ES-I3 (cell line): ENCODE measurements at regions not wholly inside any gene's neighbourhood (a gene's known extent, or its start where the extent isn't known, plus 50 kb on each side); places are given as distances from the start of the nearest gene placed in this dataset.

Source experiments
- H3K36me3 ChIP-seq: 2 replicates; pipeline ENCODE4 v1.6.1; 2013; ENCODE audit warnings: mild to moderate bottlenecking, low read length, control low read depth, moderate library complexity; ENCODE audit not compliant: insufficient read depth
- H3K4me1 ChIP-seq: 2 replicates; pipeline ENCODE4 v1.6.1; 2013; ENCODE audit warnings: mild to moderate bottlenecking, control low read depth, low read length; ENCODE audit not compliant: insufficient read depth
- H3K9ac ChIP-seq: 2 replicates; pipeline ENCODE4 v1.6.1; 2013; ENCODE audit warnings: low read depth, mild to moderate bottlenecking, low read length, moderate library complexity
- H3K9me3 ChIP-seq: 2 replicates; pipeline ENCODE4 v1.6.1; 2013; ENCODE audit warnings: mild to moderate bottlenecking, low read length, moderate library complexity; ENCODE audit not compliant: control insufficient read depth, insufficient read depth

DNA sequence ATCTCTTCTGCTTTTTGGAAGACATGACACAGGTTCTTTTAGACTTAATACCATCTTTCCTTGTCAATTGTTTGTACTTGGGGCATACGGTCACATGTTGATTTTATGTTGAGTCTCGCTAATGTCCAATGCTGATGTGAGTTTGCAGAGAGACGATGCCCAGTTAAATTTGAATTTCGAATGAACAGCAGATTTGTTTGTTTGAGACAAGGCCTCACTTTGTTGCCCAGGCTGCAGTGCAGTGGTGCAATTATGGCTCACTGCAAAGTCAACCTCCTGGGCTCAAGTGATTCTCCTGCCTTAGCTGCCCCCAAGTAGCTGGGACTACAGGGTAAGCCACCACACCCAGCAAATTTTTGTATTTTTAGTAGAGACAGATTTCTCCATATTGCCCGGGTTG lies 473.5 kb downstream of the RIT2 start:
- H3K4me1 ChIP-seq: peaks cover 3% of the 10 kb centered on the region; the same call in 1 of the 2 replicates
- H3K36me3 ChIP-seq: no peaks in the 10 kb centered on the region
- no peaks in the 10 kb centered on the region for H3K9me3 ChIP-seq
- no peak overlapping the region for H3K9ac ChIP-seq

DNA sequence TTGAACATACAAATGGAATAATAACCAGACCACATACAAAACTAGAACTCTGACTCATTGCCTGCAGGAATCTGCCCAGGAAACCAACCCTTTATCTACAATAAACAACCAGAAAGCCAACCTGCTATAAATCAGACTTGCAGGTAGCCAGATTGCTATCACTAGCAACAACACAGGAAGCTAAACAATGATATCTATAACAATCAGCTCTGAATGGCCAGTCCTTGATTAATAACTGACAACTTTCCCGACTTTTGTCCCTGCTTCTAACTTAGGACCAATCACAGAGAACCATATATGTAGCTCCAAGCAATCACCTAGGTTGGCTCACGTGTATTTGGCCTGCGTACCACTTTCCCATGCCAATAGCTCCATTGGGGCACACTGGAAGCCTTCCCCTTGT lies 470.8 kb downstream of the RIT2 start:
- H3K4me1 ChIP-seq: 0 out of 2 replicates have a peak, but pooled peaks cover 3% of the 10 kb centered on the region
- no peaks in the 10 kb centered on the region for H3K36me3 ChIP-seq
- no peak overlapping the region for H3K9ac ChIP-seq
- H3K9me3 ChIP-seq: no peaks in the 10 kb centered on the region

GRCh38 chr18:42649331-42650035 lies 466.0 kb downstream of the RIT2 start:
- peaks cover 14% of the 10 kb centered on the region; the same call in 1 of the 2 replicates for H3K4me1 ChIP-seq
- no peak overlapping the region for H3K9ac ChIP-seq
- no peaks in the 10 kb centered on the region for H3K9me3 ChIP-seq
- H3K36me3 ChIP-seq: 0 out of 2 replicates have a peak, but pooled peaks cover 3% of the 10 kb centered on the region

DNA sequence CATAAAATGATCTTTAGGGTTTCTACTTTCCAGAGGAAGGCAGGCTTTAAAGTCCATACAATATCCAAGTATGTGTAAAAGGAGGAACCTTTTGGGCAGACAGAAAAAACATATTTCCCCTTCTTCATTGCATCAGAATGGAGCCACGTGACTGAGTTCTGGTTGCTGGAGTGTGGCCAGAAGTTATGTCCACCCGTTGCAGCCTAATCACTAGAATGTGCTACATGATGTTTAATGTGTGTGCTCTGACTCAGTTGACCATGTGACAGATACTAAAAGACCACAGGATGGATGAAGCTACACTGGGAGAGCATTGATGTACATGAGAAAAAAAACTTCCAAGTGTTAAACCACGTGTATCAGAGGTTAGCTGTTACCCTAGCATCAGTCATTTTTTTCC lies 460.9 kb downstream of the RIT2 start:
- Histone ChIP-seq H3K9ac (no peak overlapping the region), H3K9me3 (no peaks in the 10 kb centered on the region), H3K36me3 (0 out of 2 replicates have a peak, but pooled peaks cover 3% of the 10 kb centered on the region), H3K4me1 (peaks cover 12% of the 10 kb centered on the region; the same call in 1 of the 2 replicates)

DNA sequence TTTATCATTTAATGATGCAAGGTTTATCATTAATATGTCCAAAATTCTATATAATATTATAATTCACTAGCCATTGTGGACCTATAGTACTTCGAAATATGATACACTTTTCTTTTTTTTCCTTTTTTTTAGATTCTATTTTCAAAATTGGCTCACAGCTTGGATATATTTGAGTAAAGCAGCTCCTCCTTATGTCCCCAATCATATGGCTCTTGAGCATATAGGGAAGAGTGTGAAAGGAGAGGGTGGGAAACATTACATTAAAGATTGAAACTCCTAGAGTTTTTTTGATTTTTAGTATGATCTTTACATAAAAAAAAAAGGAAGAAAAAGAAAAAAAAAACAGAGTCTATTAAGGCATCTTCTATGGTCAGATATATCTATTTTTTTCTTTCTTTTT lies 457.9 kb downstream of the RIT2 start:
- Histone ChIP-seq H3K36me3 (no peaks in the 10 kb centered on the region), H3K4me1 (peaks cover 8% of the 10 kb centered on the region; the same call in 1 of the 2 replicates), H3K9me3 (no peaks in the 10 kb centered on the region), H3K9ac (no peak overlapping the region)

DNA sequence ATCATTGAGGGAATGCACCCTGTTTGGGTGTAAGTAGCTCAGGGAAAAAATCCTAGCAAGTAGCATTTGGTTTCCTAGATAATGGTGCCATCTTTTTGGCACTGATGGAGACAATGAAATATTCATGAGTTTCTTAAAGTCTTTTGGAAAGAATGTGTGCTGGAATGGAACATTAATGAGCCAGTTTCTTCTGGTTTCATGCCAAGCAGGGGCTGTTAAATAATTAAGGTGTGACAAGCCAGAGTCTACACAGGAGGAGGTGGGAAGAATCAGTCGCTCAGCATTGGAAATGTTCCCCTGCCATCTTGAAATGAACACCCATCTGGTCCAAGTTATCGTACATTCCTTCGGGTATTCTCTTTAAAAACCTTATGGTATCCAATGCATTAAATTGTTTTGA lies 457.3 kb downstream of the RIT2 start:
- Histone ChIP-seq H3K9ac (no peak overlapping the region), H3K9me3 (no peaks in the 10 kb centered on the region), H3K36me3 (no peaks in the 10 kb centered on the region), H3K4me1 (peaks cover 8% of the 10 kb centered on the region; the same call in 1 of the 2 replicates)

GRCh38 chr18:42659187-42659586 lies 456.3 kb downstream of the RIT2 start:
- H3K9me3 ChIP-seq: no peaks in the 10 kb centered on the region
- no peaks in the 10 kb centered on the region for H3K36me3 ChIP-seq
- peaks cover 5% of the 10 kb centered on the region; the same call in 1 of the 2 replicates for H3K4me1 ChIP-seq
- no peak overlapping the region for H3K9ac ChIP-seq

DNA sequence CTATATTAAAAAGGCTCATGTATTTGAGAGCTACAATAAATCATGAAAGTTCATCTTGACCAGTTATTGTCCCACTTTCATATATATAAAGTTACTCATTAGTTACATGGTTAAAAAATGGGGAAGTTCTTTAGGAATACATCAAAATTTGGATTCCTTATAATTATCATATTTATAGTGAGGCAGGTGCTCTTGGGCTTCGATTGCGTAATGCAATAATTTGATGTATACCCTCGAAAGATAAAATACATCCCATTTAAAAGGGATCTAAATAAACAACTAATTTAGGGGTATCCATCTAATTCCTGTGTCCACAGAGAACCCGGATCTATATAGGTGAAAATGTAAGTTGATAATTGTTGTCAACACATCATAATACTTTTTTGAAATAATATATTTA lies 444.6 kb downstream of the RIT2 start:
- Histone ChIP-seq H3K9ac (no peak overlapping the region), H3K36me3 (no peaks in the 10 kb centered on the region), H3K4me1 (no peaks in the 10 kb centered on the region), H3K9me3 (no peaks in the 10 kb centered on the region)

DNA sequence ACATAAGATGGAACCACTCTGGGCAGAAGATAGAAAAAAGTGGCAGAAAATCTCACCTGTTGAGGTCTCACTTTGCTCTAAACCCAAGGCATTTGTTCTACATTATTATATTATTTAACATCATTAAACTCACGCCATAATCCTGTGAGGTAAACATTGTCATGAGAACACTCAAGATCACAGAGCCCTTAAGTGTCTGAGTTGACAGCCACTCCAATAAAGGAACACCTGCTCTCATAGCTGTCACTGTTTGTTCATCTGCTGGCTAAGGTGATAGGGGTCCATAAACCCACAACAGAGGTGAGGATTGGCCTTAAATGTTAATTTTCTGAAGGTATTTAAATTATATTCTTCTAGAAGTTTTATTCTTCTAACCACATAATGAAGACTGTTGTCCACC lies 439.7 kb downstream of the RIT2 start:
- H3K4me1 ChIP-seq: no peaks in the 10 kb centered on the region
- no peak overlapping the region for H3K9ac ChIP-seq
- H3K36me3 ChIP-seq: no peaks in the 10 kb centered on the region
- no peaks in the 10 kb centered on the region; the same call in 1 of the 2 replicates for H3K9me3 ChIP-seq

DNA sequence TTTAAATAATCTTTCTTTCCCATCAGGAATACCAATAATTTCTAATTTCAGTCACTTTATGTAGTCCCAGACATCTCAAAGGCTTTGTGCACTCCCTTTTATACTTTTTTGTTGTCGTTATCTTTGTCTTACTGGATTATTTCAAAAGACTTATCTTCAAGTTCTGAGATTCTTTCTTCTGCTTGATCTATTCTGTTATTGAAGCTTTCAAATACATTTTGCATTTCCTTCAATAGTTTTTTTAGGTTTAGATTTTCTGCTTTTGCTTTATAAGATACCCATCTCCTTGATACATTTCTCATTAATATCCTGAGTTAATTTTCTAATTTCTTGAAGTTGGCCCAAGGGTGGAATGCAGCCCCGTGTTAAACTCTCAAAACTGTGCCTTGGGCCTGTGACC lies 432.4 kb downstream of the RIT2 start:
- no peaks in the 10 kb centered on the region for H3K4me1 ChIP-seq
- no peak overlapping the region for H3K9ac ChIP-seq
- no peaks in the 10 kb centered on the region; the same call in 1 of the 2 replicates for H3K9me3 ChIP-seq
- H3K36me3 ChIP-seq: 0 out of 2 replicates have a peak, but pooled peaks cover 4% of the 10 kb centered on the region

- Histone ChIP-seq H3K9me3 (no peaks in the 10 kb centered on the region), H3K4me1 (no peaks in the 10 kb centered on the region), H3K9ac (no peak overlapping the region), H3K36me3 (no peaks in the 10 kb centered on the region)
Observed at GRCh38 chr18:42689310-42689709, 426.2 kb downstream of the RIT2 start.
